HFF-Myc (cell line): ENCODE measurements at regions not wholly inside any gene's neighbourhood (a gene's known extent, or its start where the extent isn't known, plus 50 kb on each side); places are given as distances from the start of the nearest gene placed in this dataset.

Experiments
- DNase-seq: peaks from one replicate; pipeline ENCODE4 v3.0.0-alpha.2; 2011; ENCODE audit warnings: low read depth; ENCODE audit errors: extremely low read depth
- H3K4me3 ChIP-seq: replicated peaks from 2 replicates; pipeline ENCODE4 v1.5.1; 2011; ENCODE audit warnings: low read depth, mild to moderate bottlenecking, control low read depth, low read length
- CTCF ChIP-seq: IDR thresholded peaks from 2 replicates; pipeline ENCODE4 v1.5.1; 2012; ENCODE audit warnings: mild to moderate bottlenecking, low read depth, low read length, control low read depth; ENCODE audit errors: missing control alignments

DNA sequence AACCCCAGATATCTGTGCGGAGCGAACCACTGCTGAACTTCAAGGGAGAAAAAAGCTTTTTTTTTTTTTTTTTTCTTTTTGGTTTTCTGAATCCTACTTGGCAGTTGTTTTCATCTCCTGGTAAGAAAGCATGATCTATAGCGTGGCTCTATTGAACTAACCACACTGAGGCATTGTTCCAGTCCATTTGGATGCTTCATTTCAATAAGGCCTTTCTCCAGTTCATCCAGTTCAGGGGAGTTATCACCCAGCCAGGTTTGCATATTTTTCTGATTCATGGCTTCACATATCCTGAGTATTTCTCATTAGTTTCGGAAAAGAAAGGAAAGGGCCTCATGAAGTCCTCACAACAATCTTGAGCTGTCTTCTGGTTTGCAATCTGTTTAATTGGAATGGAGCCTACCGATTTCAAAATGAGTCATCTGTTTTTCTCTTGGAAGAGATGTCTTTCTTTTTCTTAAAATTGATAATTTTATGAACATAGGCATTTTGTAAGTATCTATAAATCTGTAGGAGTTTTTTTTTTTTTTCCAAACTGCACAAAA, 93.1 kb upstream of the STEAP4 start:
- TF ChIP-seq CTCF, result no peak
- no peak overlapping the region for H3K4me3 ChIP-seq
- DNase-seq, result no peak

DNA sequence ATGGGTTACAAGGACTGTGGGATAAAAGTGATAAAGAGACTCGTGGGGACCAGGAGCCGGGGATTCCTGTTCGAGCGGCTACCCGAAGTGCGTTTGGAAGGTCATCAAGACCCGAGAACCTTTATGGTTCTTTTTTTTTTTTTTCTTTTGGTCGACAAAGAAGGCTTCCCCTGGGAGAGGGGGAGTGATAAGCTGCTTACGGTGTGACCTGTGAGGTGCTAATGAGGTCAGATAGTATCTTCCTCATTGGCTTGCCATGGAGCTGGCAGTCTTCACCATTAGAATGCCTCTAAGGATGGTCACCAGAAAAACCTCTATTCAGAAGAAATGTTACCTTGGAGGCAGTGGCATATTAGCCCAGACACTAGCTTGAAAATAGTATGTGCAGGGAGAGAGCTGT, 92.3 kb upstream of the STEAP4 start:
- no peak for DNase-seq
- TF ChIP-seq CTCF, result no peak
- no peak overlapping the region for H3K4me3 ChIP-seq

GRCh38 chr7:88398459-88398858, 91.8 kb upstream of the STEAP4 start:
- no peak overlapping the region for H3K4me3 ChIP-seq
- no peak for DNase-seq
- TF ChIP-seq CTCF, result no peak

- no peak overlapping the region for H3K4me3 ChIP-seq
- TF ChIP-seq CTCF, result no peak
- DNase-seq, result no peak
Observed at GRCh38 chr7:88396948-88397322, 90.2 kb upstream of the STEAP4 start.

DNA sequence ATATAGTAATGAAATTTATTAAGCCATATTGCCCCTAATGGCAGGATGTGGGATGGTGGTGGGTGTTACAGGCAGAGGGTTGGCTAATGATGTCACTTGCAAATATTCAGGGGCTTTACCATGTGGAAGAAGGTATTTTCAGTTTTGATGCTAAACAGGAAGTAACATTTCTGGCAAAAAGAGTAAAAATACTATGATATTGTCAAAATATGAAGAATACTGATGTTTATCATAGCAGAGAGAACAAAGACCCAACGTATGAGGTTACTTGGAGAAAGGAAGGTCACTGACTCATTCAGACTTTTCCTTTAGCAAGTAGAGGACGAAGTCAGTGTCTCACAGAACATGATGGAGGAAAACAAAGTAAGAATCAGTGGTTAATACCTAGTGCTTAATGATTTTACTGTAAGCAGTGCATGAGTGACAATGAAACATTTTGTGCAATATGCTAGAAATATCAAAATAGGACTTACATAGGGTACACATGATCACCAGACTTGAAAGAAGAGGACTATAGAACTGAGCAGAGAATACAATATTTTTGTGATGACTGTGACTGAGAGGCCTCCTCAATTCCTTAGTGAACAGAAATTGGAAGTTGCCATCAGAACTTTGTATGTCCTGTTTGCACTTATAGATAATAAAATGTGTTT, 89.7 kb upstream of the STEAP4 start:
- TF ChIP-seq CTCF, result no peak
- DNase-seq, result no peak
- no peak overlapping the region for H3K4me3 ChIP-seq

- no peak for TF ChIP-seq CTCF
- DNase-seq, result no peak
- H3K4me3 ChIP-seq, result no peak overlapping the region
Observed at GRCh38 chr7:88395715-88396114, 89.0 kb upstream of the STEAP4 start.

- no peak for TF ChIP-seq CTCF
- no peak for DNase-seq
- H3K4me3 ChIP-seq, result no peak overlapping the region
Observed at GRCh38 chr7:88391247-88391646, 84.6 kb upstream of the STEAP4 start.
